T-helper 2 cell treated with Interferon-gamma antibody and Interleukin-4, amounts not matched to agents 100 ng/mL and 5 ng/mL, for 36 hours (primary cell): ENCODE measurements at regions not wholly inside any gene's neighbourhood (a gene's known extent, or its start where the extent isn't known, plus 50 kb on each side); places are given as distances from the start of the nearest gene placed in this dataset.
"Not testable (repeated sequence)": the region's sequence is repeated elsewhere in the genome, so short reads cannot be mapped to it uniquely, and the experiment has no call there.

ENCODE experiments used
- intact Hi-C: fragments of 100-400 bp; cut with micrococcal nuclease; formaldehyde crosslinking; loops from one replicate; pipeline ENCODE4 v1.15.1; 2023

- intact Hi-C loops = no loop called here
Observed at GRCh38 chr20:19893356-19893755, 123.8 kb upstream of the NAA20 start.

DNA sequence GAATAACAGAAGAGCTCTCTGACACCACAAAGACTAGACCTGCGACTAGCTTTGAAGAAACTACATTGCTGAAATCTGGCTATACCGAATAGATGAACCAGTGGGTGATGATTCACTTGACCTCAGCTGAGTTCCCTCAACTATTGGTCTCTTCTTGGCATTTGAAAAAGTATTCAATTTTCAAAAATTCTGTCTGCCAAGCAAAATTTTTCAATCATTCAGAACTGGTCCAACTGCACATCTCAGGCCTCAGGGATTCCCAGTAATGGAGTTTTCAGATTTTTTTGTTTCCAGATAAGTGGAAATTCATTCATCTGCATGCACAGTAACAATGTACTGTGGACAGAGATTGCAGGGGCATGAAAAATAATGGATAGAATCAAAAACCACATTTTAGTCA lies 121.4 kb upstream of the NAA20 start:
- intact Hi-C loops = no loop called here

GRCh38 chr20:19897891-19898290 lies 119.3 kb upstream of the NAA20 start:
- intact Hi-C loops = no loop called here

GRCh38 chr20:19901226-19901625 lies 115.9 kb upstream of the NAA20 start:
- intact Hi-C loops = no loop called here

DNA sequence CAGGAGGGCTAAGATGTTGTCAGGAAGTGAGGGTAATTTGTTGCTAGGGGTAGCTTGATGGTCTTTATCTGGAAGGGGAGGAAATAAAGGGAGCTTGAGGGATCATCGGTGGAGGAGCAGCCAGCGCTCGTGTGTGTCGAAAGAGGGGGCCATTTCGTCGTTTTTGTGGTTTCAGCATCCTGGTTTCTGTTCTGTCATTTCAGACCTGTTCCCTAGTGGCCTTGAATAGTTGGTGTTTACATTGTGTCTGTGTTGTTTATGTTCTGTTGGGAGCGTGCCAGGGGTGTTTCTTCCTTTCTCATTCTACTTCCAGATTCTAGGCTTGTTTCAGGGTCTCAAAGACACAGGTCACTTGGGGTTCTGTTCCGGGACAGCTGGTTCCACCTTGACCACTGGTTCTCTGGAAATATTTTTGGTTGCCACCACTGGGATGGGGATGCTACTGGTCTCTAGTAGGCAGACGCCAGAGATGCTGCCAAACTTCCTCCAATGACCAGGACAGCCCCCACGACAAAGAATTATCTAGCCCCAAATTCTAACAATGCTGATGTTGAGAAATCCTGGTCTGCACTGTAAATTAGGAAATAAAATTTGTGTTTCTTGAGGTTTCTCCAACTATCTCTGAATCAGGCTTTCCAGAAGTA lies 113.9 kb upstream of the NAA20 start:
- intact Hi-C loops = no loop called here

DNA sequence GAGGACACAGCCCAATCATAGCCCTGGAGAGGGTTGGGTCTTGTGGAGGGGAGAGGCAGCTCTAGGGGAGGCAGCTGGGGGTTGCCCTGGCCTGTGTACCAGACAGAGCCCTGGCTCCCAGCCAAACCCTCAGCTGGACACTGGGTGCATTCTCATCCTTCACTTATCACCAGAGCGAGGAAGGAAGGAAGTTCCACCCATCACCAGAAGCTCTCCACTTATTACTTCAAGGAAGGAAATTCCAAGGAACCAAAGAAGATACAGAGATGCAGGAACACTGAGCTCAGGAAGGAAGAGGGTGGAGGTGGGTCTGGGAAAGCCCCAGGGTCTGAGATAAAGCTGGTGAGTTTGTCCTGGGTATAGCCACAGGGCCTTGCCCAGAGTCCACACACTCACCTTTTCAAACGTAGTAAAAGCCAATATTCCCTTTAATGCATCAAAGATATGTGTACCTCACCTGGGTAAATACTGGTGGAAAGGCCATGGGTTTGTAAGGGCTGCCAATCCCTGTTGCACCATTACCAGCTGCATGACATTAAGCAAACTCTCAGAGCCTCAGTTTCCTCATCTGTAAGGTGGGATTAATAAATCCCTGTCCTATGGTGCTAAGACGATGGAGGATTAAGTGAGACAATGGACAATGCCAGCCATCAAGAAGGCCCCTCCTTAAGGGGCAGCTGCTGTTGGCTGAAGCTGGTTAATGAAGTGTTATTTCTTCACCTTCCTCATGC lies 109.7 kb upstream of the NAA20 start:
- intact Hi-C loops = no loop called here

DNA sequence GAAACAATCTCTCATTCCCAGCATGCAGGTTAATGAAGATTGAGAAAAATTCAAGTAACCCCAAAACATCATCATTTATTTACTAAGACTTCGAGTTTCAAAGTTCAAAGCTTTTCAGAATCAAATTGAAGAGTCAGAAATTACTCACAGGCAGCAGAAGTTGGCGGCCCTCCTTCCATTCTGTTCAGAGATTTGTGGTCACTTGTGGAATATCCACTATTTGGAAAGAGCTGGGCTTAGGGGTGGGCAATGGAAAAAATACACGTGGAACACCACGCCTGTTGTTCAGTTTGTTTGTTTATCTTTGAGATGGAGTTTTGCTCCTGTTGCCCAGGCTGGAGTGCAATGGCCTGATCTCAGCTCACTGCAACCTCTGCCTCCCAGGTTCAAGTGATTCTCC lies 108.6 kb upstream of the NAA20 start:
- intact Hi-C loops = no loop called here

- intact Hi-C loops = loop anchor here (10.0 kb wide), 1 partner anchor 85 kb away; no protein-coding TSS in a partner anchor
Observed at GRCh38 chr20:19909725-19910124, 107.4 kb upstream of the NAA20 start.

GRCh38 chr20:19911810-19912382 lies 105.3 kb upstream of the NAA20 start:
- intact Hi-C loops = loop anchor here (10.0 kb wide), 1 partner anchor 83 kb away; no protein-coding TSS in a partner anchor

DNA sequence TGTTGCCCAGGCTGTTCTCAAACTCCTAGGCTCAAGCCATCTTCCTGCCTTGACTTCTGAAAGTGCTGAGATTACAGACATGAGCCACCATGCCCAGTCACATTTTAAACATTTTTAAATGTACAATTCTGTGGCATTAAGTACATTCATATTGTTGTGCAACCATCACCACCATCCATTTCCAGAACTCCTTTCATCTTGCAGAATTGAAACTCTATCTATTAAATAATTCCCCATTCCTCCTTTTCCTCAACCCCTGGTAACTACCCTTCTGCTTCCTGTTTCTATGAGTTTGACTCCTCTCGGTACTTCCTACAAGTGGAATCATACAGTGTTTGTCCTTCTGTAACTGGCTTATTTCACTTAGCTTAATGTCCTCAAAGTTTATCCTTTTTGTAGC lies 103.8 kb upstream of the NAA20 start:
- intact Hi-C loops = loop anchor here (10.0 kb wide), 1 partner anchor 81 kb away; no protein-coding TSS in a partner anchor

DNA sequence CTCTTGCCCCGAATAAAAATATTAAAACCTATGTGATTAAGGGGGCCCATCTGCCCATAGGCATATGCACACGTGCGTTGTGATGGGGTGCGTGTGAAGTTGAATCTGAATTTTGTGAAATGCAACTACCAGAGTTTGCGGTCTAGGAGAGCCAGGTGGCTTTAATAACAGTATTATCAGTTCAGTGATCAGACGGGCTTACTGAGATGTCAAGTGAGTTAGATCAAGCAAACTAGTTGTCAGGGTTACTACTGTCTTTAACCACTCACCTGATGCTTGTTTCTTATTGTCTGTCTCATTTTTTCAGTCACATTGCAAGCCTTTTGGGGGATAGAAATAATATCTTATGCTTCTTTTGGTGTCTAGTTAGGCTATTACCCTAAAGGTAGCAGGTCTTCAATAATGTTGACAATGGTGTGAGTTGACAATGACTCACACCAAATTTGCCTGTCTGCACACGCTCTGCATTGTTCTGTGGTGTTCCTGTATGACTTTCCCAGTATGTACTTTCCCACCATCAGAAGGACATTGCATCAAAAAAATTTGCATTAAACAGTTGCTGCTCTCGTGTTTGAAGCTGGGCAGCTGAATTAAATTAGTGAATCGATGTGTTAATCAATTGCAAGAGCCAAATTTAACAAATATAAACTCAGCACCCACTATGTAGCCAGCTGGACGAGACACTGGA lies 103.1 kb upstream of the NAA20 start:
- intact Hi-C loops = loop anchor here (10.0 kb wide), 1 partner anchor 81 kb away; no protein-coding TSS in a partner anchor

DNA sequence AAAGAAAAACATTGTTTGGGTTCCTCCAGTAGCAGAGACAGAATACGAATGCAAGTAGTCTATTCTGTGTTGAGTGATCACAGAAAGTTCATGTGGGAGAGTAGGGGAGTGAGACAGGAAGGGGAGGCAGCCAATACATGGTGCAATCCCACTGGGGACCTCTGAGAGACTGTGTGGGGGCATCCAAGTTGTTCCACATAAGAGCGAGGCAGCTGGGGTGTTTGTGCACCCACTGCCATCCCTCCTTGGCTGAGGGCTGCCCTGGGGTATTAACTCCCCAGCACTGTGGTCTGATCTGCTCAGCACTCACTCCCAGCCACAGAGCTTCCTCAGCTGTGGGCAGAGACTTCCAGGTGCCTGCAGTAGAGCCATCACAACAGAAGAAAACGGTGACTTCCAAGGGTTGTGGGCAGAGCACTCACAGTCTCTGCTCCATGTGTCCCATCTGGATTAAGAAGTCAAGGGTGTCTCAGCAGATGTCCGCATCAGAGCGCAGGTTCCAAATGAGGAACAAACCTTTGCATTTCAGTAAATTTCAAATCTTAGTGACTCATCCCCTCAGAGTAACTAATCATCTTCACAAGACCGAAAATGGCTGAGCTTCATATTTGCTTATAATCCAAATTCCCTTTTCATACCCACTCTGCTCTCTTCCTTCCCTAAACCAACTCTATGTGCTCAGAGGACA lies 101.9 kb upstream of the NAA20 start:
- intact Hi-C loops = loop anchor here (10.0 kb wide), 1 partner anchor 80 kb away; no protein-coding TSS in a partner anchor

- intact Hi-C loops = loop anchor here (10.0 kb wide), 1 partner anchor 78 kb away; no protein-coding TSS in a partner anchor
Observed at GRCh38 chr20:19916531-19917485, 100.4 kb upstream of the NAA20 start.

- intact Hi-C loops = loop anchor here (10.0 kb wide), 1 partner anchor 76 kb away; no protein-coding TSS in a partner anchor
Observed at GRCh38 chr20:19918965-19919329, 98.2 kb upstream of the NAA20 start.

- intact Hi-C loops = no loop called here
Observed at GRCh38 chr20:19920381-19921138, 96.6 kb upstream of the NAA20 start.

- intact Hi-C loops = no loop called here
Observed at GRCh38 chr20:19921284-19921793, 95.8 kb upstream of the NAA20 start.

GRCh38 chr20:19921829-19922228 lies 95.3 kb upstream of the NAA20 start:
- intact Hi-C loops = not testable (repeated sequence)

GRCh38 chr20:19922716-19923115 lies 94.4 kb upstream of the NAA20 start:
- intact Hi-C loops = no loop called here

- intact Hi-C loops = no loop called here
Observed at GRCh38 chr20:19923762-19924161, 93.4 kb upstream of the NAA20 start.
